A673 (cell line): ENCODE measurements at regions not wholly inside any gene's neighbourhood (a gene's known extent, or its start where the extent isn't known, plus 50 kb on each side); places are given as distances from the start of the nearest gene placed in this dataset.

ENCODE experiments used
- CTCF ChIP-seq: fragments of 300-800, 200-600 bp; sonication (generic); conservative IDR thresholded peaks from 2 replicates; pipeline ENCODE4 v1.5.1; 2017; ENCODE audit warnings: low read depth, mild to moderate bottlenecking, antibody characterized with exemption, low read length, moderate library complexity, mixed read lengths
- EZH2 ChIP-seq: fragments of 200-600 bp; sonication (generic); IDR thresholded peaks from 2 replicates; pipeline ENCODE4 v1.6.1; 2017; ENCODE audit warnings: borderline replicate concordance, low read depth, mild to moderate bottlenecking, mixed read lengths, antibody characterized with exemption, low read length; ENCODE audit not compliant: poor library complexity, severe bottlenecking

- TF ChIP-seq CTCF, result no peak
- TF ChIP-seq EZH2, result no peak
Measured at GRCh38 chr5:159640921-159641320, 275.4 kb upstream of the ADRA1B start.
